SK-N-SH (cell line): ENCODE measurements at regions not wholly inside any gene's neighbourhood (a gene's known extent, or its start where the extent isn't known, plus 50 kb on each side); places are given as distances from the start of the nearest gene placed in this dataset.

Experiments
- MXI1 ChIP-seq: IDR thresholded peaks from 2 replicates; pipeline ENCODE4 v1.6.1; 2012; ENCODE audit warnings: mild to moderate bottlenecking, low read depth, low read length, improper control_type of control experiment
- RAD21 ChIP-seq: IDR thresholded peaks from 2 replicates; pipeline ENCODE4 v1.6.1; 2012; ENCODE audit warnings: mild to moderate bottlenecking, low read length
- SMC3 ChIP-seq: IDR thresholded peaks from 2 replicates; pipeline ENCODE4 v1.6.1; 2012; ENCODE audit warnings: low read depth, low read length, improper control_type of control experiment
- TAF1 ChIP-seq: IDR thresholded peaks from 2 replicates; pipeline ENCODE4 v1.6.1; 2012; ENCODE audit warnings: low read depth, mild to moderate bottlenecking, low read length, moderate library complexity, borderline replicate concordance
- TCF12 ChIP-seq: IDR thresholded peaks from 2 replicates; pipeline ENCODE4 v1.4.0; 2012
- TF ChIP-seq, protein P1 (sequence below): IDR thresholded peaks from 2 replicates; pipeline ENCODE4 v1.4.0; 2012; ENCODE audit warnings: low read depth
- TF ChIP-seq, protein P2 (sequence below): fragments of 200-600 bp; sonication (generic); IDR thresholded peaks from 2 replicates; pipeline ENCODE4 v1.6.1; 2017; ENCODE audit warnings: antibody characterized with exemption, mild to moderate bottlenecking, moderate library complexity

DNA sequence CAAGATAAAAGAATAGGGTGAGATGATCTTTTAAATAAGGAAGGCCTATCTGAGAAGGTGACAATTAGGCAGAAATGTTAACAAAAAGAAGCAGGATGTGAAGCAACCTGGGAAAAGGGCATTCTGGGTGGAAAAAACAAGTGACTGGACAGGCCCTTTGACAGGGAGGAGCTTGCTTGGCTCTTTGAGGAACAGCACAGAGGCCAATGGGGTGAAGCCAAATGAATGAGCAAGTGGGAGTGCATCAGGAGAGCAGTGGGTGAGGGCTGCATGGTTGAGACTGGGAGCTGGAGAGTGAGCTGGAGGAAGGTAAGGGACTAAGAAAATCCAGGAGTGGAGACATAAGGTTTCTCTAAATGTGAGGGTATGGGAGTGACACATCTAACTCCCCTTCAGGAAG is 126.9 kb downstream of the TDRD15 start:
- TF ChIP-seq, protein P1, sequence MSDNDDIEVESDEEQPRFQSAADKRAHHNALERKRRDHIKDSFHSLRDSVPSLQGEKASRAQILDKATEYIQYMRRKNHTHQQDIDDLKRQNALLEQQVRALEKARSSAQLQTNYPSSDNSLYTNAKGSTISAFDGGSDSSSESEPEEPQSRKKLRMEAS: no peak
- TF ChIP-seq, protein P2, sequence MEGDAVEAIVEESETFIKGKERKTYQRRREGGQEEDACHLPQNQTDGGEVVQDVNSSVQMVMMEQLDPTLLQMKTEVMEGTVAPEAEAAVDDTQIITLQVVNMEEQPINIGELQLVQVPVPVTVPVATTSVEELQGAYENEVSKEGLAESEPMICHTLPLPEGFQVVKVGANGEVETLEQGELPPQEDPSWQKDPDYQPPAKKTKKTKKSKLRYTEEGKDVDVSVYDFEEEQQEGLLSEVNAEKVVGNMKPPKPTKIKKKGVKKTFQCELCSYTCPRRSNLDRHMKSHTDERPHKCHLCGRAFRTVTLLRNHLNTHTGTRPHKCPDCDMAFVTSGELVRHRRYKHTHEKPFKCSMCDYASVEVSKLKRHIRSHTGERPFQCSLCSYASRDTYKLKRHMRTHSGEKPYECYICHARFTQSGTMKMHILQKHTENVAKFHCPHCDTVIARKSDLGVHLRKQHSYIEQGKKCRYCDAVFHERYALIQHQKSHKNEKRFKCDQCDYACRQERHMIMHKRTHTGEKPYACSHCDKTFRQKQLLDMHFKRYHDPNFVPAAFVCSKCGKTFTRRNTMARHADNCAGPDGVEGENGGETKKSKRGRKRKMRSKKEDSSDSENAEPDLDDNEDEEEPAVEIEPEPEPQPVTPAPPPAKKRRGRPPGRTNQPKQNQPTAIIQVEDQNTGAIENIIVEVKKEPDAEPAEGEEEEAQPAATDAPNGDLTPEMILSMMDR: no peak
- TF ChIP-seq TAF1: no peak
- TF ChIP-seq TCF12: no peak
- TF ChIP-seq RAD21: no peak
- TF ChIP-seq SMC3: no peak
- no peak for TF ChIP-seq MXI1
